Uterus (tissue), 3 donors: ENCODE measurements at regions not wholly inside any gene's neighbourhood (a gene's known extent, or its start where the extent isn't known, plus 50 kb on each side); places are given as distances from the start of the nearest gene placed in this dataset.

Experiments used
- DNase-seq, 2 donors: peaks; one replicate each; pipeline ENCODE4 v3.0.0-alpha.2; 2019 to 2020
- H3K27ac ChIP-seq, 2 donors: fragments of 200-600 bp; sonication (generic); 1 replicate in 1 of 2; 2 replicates in 1 of 2; pipeline ENCODE4 v1.5.1; 2016 to 2018
- H3K27me3 ChIP-seq, 2 donors: fragments of 200-600 bp; sonication (generic); one replicate each; pipeline ENCODE4 v1.5.1; 2018 to 2019; ENCODE audit warnings: control low read depth in 1 of 2
- H3K36me3 ChIP-seq, 2 donors: fragments of 200-600 bp; sonication (generic); one replicate each; pipeline ENCODE4 v1.5.1; 2019; ENCODE audit warnings: control low read depth in 1 of 2
- H3K4me1 ChIP-seq, 2 donors: fragments of 200-600 bp; sonication (generic); one replicate each; pipeline ENCODE4 v1.5.1; 2018 to 2019; ENCODE audit warnings: control low read depth in 1 of 2
- H3K4me3 ChIP-seq, 2 donors: fragments of 200-600 bp; sonication (generic); 1 replicate in 1 of 2; 2 replicates in 1 of 2; pipeline ENCODE4 v1.5.1; 2018 to 2019; ENCODE audit warnings: mild to moderate bottlenecking in 1 of 2
- H3K9me3 ChIP-seq, 2 donors: fragments of 200-600 bp; sonication (generic); one replicate each; pipeline ENCODE4 v1.5.1; 2019; ENCODE audit warnings: control low read depth in 1 of 2
- POLR2A ChIP-seq, 2 donors: fragments of 450-650 bp; IDR thresholded peaks; one replicate each; pipeline ENCODE4 v1.6.1; 2016; ENCODE audit warnings: antibody characterized with exemption in 2 of 2, mild to moderate bottlenecking in 1 of 2, moderate library complexity in 1 of 2
- intact Hi-C: fragments of 100-400 bp; cut with DNase I; formaldehyde crosslinking; loops from one replicate; pipeline ENCODE4 v1.15.1; 2023; ENCODE audit warnings: low total_unique reads
- TF ChIP-seq, protein P1 (sequence below), 4 experiments: fragments of 200-600 bp in 2 of 4; fragments of 450-650 bp in 2 of 4; sonication (generic) in 2 of 4; IDR thresholded peaks; one replicate each; pipeline ENCODE4 v1.5.1; 2016 to 2019; ENCODE audit warnings: antibody characterized with exemption in 4 of 4, mild to moderate bottlenecking in 2 of 4, moderate library complexity in 1 of 4
- donor health status: DM: yes; HTN: yes; CAD: no.

DNA sequence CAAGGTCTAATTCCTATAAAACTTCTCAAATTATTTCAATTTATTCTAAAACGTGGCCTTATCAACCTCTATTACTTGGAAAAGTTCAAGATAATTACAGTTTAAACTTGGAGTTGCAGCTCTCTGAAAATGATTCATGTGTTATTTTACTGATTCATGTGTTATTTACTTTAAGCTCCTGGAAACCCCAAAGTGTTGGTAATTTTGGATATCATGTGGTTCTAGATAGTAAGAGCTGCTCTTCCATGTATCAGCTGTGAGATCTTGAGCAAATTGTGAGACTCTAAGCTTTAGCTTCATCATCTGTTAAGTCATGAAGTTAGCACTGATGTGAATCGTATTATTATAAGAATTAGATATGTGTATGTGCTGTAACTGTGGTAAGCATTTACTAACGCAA is 749.2 kb downstream of the TLE4 start:
- Histone ChIP-seq H3K27me3 (no peaks in the 10 kb centered on the region), H3K4me1 (no peaks in the 10 kb centered on the region), H3K9me3 (no peaks in the 10 kb centered on the region), H3K36me3 (no peaks in the 10 kb centered on the region), H3K4me3 (no peak overlapping the region), H3K27ac (no peak overlapping the region)
- intact Hi-C loops = no loop called here
- TF ChIP-seq, protein P1, sequence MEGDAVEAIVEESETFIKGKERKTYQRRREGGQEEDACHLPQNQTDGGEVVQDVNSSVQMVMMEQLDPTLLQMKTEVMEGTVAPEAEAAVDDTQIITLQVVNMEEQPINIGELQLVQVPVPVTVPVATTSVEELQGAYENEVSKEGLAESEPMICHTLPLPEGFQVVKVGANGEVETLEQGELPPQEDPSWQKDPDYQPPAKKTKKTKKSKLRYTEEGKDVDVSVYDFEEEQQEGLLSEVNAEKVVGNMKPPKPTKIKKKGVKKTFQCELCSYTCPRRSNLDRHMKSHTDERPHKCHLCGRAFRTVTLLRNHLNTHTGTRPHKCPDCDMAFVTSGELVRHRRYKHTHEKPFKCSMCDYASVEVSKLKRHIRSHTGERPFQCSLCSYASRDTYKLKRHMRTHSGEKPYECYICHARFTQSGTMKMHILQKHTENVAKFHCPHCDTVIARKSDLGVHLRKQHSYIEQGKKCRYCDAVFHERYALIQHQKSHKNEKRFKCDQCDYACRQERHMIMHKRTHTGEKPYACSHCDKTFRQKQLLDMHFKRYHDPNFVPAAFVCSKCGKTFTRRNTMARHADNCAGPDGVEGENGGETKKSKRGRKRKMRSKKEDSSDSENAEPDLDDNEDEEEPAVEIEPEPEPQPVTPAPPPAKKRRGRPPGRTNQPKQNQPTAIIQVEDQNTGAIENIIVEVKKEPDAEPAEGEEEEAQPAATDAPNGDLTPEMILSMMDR (IDR thresholded peaks at IDR 0.05) = no peak
- no peak for TF ChIP-seq POLR2A (IDR thresholded peaks at IDR 0.05)
- no peak for DNase-seq

- H3K4me1 ChIP-seq = no peaks in the 10 kb centered on the region
- no peak for TF ChIP-seq POLR2A (IDR thresholded peaks at IDR 0.05)
- TF ChIP-seq, protein P1 (IDR thresholded peaks at IDR 0.05) = no peak
- no peaks in the 10 kb centered on the region for H3K36me3 ChIP-seq
- H3K27me3 ChIP-seq = no peaks in the 10 kb centered on the region
- intact Hi-C loops = no loop called here
- H3K4me3 ChIP-seq = no peak overlapping the region
- DNase-seq = no peak
- no peaks in the 10 kb centered on the region for H3K9me3 ChIP-seq
- H3K27ac ChIP-seq = no peak overlapping the region
Observed at GRCh38 chr9:80320480-80320879, 748.7 kb downstream of the TLE4 start.

- DNase-seq = no peak
- intact Hi-C loops = no loop called here
- no peaks in the 10 kb centered on the region for H3K27me3 ChIP-seq
- no peak overlapping the region for H3K4me3 ChIP-seq
- no peaks in the 10 kb centered on the region for H3K9me3 ChIP-seq
- no peaks in the 10 kb centered on the region for H3K4me1 ChIP-seq
- TF ChIP-seq, protein P1 (IDR thresholded peaks at IDR 0.05) = no peak
- TF ChIP-seq POLR2A (IDR thresholded peaks at IDR 0.05) = no peak
- H3K27ac ChIP-seq = no peak overlapping the region
- no peaks in the 10 kb centered on the region for H3K36me3 ChIP-seq
Observed at GRCh38 chr9:80305136-80305535, 733.4 kb downstream of the TLE4 start.

- intact Hi-C loops = no loop called here
- TF ChIP-seq, protein P1 (IDR thresholded peaks at IDR 0.05) = no peak
- no peak for TF ChIP-seq POLR2A (IDR thresholded peaks at IDR 0.05)
- Histone ChIP-seq H3K27ac (no peak overlapping the region), H3K27me3 (no peaks in the 10 kb centered on the region), H3K9me3 (no peaks in the 10 kb centered on the region), H3K4me1 (no peaks in the 10 kb centered on the region), H3K4me3 (no peak overlapping the region), H3K36me3 (no peaks in the 10 kb centered on the region)
- DNase-seq = no peak
Observed at GRCh38 chr9:80294955-80295354, 723.2 kb downstream of the TLE4 start.

GRCh38 chr9:80294318-80294717 is 722.6 kb downstream of the TLE4 start:
- no peak for DNase-seq
- TF ChIP-seq, protein P1 (IDR thresholded peaks at IDR 0.05) = no peak
- TF ChIP-seq POLR2A (IDR thresholded peaks at IDR 0.05) = no peak
- Histone ChIP-seq H3K4me1 (no peaks in the 10 kb centered on the region), H3K4me3 (no peak overlapping the region), H3K9me3 (no peaks in the 10 kb centered on the region), H3K36me3 (no peaks in the 10 kb centered on the region), H3K27me3 (no peaks in the 10 kb centered on the region), H3K27ac (no peak overlapping the region)
- intact Hi-C loops = no loop called here
